ENCODE measurements at regions not wholly inside any gene's neighbourhood (a gene's known extent, or its start where the extent isn't known, plus 50 kb on each side); places are given as distances from the start of the nearest gene placed in this dataset.

DNA sequence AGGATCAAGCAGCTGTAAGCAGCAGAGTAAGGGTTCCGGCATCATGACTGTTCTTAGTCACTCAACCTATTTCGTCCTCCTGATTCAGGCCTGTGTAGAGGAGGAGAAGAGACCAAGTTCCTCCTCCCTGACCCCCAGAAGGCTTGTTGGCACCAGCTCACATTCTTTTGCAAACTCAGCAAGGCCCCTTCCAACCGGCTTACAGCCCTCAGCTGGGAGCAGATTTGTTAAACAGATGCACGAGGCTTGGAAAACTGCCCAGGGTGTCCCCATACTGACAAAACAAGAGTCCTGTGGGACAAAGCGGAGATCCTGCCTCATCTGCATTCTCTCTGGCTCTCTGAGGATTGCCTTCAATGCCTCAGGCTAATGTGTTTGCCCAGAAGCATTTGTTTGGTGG lies 113.2 kb upstream of the SOX21 start:
- no peak for TF ChIP-seq CTCF (IDR thresholded peaks at IDR 0.05)
- TF ChIP-seq POLR2A (IDR thresholded peaks at IDR 0.05), result no peak
- no peak for TF ChIP-seq POLR2AphosphoS5 (IDR thresholded peaks at IDR 0.05)
- no peak for TF ChIP-seq EP300 (IDR thresholded peaks at IDR 0.05)

All from suprapubic skin (tissue), 4 donors.